Activated CD4-positive, alpha-beta T cell treated with anti-CD3 and anti-CD28 coated beads, Interleukin-10, Interleukin-2, amounts not matched to agents 100 ng/mL and 50 ng/mL, durations not matched to agents 16 hours and 8 hours (primary cell): ENCODE measurements at regions not wholly inside any gene's neighbourhood (a gene's known extent, or its start where the extent isn't known, plus 50 kb on each side); places are given as distances from the start of the nearest gene placed in this dataset.
A peak's percentile ranks its signal among the peaks of the same experiment; 100 is the strongest.

ENCODE experiments used
- DNase-seq: peaks from one replicate; pipeline ENCODE4 v3.0.0-alpha.2; 2020

DNA sequence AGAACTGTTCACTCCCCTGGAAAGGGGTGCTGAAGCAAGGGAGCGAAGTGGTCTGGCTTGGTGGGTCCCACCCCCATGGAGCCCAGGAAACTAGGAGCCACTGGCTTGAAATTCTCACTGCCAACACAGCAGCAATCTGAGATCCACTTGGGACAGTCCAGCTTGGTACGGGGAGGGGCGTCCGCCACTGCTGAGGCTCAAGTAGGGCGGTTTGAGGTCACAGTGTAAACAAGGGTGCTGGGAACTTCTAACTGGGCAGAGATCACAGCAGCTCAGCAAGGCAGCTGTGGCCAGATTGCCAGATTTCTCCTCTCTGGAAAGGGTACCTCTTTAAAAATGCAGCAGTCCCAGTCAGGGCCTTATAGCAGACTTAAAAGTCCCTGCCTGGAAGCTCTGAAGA is 53.9 kb upstream of the GALNTL6 start:
- no peak for DNase-seq

DNA sequence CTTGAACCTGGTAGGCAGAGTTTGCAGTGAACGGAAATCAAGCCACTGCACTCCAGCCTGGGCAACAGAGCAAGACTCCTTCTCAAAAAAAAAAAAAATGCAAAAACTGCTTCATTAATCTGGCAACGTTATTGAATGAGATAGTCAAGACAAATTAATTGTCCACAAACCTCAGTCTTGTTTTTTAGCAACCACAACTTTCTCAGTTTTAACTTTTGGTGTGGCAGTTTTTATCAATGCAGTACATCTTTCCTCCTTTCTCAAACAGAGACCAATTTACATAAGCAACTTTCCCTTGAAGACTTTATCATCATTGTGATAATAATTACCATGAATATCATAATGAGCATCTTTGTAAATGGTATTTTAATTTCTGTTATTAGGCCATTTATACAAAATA is 61.7 kb upstream of the GALNTL6 start:
- DNase-seq: no peak

DNA sequence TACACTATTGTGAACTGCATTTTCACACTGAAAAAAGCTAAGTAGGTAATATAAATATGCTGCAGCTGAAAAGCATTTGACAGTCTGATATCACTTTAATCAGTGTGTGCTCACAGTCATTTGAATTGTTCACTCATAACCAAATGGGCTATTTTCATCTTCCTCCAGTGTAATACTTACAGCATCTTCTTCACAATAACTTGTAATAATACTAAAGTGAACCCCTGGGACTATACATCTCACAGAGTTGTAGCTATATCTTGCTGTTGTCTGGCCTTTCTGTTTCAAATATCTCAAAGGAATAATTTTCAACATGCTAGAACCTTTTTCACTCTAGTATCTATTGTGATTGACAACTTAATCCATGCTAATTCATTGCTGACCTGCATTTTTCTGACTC is 66.8 kb upstream of the GALNTL6 start:
- DNase-seq: no peak

DNA sequence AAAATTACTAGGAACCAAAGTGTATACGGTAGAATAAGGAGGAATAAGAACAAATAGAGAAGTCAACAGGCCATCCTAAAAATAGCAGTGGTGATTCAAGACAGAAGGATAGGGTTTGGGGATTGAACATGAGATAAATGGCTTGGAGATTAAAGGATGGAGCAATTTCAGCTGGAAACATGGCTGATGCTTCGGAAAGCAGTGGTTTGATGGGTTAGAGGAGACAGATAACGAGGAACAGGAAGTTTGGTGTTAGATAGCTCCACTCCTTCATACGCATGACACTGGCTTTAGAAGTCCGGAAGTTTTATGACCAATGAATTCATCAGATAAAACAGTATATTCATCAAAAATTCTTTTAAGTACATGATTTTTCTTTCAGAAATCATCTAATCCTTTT is 70.8 kb upstream of the GALNTL6 start:
- DNase-seq: no peak

DNA sequence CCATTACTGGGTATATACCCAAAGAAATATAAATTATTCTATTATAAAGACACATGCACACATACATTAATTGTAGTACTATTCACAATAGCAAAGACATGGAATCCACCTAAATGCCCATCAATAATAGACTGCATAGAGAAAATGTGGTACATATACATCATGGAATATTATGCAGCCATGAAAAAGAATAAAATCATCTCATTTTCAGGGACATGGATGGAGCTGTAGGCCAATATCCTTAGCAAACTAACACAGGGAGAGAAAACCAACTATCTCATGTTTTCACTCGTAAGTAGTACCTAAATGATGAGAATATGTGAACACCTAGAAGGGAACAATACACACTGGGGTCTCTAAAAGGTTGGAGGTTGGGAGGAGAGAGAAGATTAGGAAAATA is 86.0 kb upstream of the GALNTL6 start:
- no peak for DNase-seq

DNA sequence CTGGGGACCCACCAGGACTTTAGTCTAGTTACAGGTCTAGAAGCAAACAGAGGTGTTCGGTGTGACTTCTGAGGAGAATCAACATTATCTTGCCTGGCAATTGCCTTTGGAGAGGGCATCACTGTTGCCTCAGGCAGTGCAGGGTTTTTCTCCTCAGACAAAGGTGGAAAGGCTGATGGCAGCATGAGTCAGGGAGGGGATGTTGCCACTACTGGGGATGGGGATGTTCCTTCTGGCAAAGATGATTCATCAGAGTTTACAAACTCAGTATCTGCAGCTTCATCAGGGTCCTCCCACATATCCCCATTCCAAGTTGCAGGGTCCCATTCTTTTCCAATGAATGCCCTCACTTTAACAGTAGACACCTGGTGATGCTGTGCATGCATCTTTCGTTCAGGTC is 91.3 kb upstream of the GALNTL6 start:
- no peak for DNase-seq

DNA sequence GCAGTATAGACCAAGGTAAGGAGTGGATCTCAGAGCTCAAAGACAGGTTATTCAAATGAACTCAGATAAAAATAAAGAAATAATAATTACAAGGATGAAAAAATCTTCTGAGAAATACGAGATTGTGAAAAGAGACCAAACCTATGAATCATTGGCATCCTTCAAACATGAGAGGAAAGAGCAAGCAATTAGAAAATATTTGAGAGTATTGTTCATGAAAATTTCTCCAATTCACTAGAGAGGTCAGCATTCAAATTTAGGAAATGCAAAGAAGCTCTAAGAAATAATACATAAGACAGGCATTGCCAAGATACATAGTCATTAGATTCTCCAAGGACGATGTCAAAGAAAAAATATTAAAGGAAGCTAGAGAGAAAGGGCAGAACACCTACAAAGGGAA is 93.5 kb upstream of the GALNTL6 start:
- no peak for DNase-seq

DNA sequence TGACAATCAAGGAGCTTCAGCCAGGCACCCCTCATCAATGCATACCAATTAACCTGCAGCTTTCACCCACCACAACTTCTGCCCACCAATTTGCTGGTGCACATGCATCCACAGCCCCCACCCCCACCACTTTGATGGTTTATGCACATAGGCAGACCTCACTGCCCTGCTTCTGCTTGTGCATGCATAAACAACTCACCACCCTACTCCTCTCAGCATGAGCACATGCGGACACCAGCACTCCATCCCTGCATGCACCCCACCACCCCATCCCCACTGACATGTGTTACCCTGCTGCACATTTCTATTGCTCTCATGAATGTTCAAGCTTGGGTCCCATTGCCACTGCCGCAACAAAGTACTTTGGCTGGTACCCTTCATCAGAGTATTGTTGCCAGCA is 94.5 kb upstream of the GALNTL6 start:
- DNase-seq: no peak

DNA sequence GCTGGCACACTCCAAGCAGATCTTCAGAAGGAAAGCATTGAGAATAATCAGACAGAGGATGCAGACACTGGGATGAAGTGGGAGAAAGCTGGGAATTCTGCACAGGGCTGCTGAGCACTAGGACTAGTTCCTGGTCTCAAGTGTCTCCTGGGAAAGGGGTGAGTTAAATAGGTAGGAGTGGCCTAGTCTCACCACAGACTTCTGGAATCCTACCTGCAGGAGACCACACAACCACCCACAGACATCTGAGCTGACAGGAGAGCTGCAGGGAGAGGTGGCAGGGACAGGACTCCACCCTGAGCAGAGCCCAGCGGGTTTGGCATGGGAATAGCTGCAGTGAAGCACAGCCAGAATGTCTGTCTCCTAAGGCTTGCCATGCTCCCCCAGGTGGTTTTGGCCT is 95.1 kb upstream of the GALNTL6 start:
- no peak for DNase-seq

DNA sequence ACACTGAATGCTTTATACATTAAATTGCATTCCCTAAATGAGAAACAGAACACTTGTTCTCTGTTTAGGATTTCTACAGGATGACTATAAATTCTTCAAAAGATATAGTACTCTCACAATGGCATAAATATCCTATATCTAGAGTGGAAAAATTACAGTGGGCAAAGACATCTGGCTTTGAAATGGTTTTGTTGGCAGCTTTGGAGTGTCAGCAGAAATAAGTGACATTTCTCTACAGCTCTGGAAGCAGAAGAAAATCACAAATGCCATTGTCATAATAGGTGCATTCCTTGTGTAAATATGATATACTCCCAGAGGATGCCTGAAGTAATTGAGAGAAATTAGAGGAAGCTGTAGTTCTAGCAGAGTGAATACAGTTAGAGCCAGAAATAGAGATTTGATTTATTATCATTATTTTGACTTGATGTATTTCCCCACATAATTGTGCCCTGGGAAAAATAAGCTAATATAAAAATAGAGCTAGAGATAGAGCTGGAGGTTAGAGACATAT is 95.9 kb upstream of the GALNTL6 start:
- no peak for DNase-seq

DNA sequence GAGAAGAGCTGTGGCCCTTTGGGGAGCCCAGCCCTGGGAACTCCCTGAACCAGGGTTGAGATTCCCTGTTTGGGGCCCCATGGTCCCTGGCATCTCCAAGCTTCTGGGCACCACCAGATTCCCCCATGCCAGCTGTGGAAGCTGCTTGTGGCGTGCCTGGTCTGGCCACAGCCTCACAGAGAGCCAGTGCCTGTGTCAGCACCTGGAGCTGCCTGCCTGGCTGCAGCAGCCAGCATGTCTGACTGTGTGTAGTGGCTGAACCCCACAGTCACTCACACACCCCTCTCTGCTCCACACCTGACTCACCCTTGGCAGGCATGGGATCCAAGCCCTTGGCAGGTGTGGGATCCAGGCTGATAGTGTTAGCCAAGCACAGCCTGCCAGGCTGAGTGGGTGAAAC is 97.2 kb upstream of the GALNTL6 start:
- DNase-seq: no peak

DNA sequence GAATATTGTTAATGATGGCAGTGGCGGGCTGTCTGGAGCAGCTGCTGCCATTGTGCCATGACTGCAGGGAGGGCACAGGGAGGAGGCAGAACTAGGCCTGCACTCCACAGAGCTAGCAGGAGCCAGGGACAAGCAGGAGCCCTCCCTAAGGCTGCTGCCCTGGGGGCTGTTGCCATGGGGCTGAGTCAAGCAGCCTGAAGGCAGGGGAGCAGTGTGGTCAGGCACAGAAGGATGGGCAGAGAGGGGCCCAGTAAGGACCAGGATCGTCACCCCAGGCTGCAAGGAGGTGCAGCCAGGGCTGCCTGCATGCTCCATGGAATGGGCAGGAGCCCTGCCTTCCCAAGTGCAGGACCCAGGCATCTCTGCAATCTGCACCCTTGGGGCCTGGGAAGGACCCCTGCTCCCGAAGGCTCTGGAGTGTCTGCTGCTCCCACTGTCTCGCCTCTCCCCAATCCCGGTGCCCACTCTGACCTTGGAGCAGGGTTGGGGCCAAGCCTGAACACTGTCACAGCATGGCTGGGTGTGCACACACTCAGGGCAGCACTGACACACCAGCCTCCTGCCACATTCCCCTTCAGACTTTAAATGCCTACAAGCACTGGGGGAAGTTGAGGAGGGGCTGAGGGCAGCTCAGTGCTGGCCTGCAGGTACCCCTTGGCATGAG is 98.3 kb upstream of the GALNTL6 start:
- DNase-seq: no peak

DNA sequence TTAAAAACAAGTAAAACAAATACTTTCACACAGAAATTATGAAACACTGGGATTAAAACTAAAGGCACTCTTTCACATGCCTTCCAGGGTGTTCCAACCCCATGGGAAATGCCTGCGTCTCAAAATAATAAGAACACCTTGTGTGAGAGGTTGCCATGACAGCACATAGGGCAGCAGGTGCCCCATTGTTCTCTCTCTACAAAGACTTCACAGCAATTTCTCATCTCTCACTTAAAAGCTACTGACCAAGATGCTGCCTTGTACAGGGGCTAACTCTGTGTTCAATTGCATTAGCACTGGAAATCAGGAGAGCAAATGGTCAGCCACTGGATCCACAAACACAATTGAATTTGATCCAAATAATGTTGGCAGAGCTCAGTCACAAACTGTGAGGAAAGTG is 102.5 kb upstream of the GALNTL6 start:
- DNase-seq: no peak

DNA sequence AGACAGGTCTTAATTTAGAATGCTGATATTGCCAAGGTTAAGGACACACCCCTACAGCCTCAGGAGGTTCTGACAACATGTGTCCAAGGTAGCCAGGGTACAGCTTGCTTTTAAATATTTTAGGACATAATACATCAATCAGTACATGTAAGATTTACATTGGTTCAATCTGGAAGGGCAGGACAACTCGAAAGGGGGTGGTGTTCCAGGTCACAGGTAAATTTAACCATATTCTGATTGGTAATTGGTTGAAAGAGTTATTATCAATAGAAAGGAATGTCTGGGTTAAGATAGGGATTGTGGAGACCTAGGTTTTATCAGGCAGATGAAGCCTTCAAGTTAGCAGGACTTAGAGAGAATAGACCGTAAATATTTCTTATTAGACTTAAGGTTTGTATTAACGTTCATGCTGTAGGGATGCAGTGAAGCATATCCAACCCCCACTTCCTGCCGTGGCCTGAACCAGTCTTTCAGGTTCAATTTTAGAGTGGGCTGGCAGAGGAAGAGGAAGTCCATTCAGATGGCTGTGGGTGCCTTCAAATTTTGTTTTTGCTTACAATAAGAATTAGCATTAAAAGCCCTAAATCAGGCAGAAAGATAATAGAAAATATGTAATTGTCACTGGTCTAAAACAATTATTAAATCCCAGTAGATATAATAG is 136.5 kb upstream of the GALNTL6 start:
- no peak for DNase-seq

DNA sequence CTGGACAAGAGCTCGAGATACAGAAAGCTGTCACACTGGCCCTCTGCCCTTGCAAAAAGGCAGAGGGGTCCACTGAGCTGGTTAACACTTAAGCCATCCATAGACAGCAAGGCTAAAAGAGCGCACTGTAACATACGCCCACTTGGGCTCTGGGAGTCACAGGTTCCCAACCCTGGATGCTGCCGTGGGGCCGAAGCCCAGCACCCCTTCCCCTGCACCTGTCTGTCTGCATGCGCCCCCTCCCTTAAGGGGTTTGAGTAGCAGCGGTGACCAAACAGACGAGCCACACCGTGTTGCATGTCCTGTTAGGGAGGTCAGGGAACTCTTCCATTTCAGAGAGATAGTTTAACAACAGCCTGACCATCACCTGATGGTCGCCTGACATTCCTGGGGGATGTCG is 138.4 kb upstream of the GALNTL6 start:
- no peak for DNase-seq

DNA sequence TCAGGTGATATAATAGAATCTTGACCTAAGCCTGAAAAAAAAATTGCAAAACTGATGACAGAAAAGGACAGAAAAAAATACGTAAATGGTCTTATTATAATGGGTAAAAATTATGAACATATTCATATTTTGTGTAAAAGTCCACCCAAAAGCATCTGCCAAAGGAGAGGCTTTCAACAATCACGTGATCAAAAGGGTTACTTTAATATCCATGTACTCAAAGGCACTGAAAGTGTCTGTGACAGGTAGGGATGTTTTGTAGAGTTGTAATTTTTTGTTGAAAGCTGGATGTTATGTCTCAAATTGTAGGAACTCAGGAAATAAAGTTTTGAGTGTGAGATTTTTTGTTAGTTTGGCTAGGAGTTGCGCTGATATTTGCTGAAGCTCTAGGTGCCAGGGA is 144.8 kb upstream of the GALNTL6 start:
- DNase-seq: no peak

DNA sequence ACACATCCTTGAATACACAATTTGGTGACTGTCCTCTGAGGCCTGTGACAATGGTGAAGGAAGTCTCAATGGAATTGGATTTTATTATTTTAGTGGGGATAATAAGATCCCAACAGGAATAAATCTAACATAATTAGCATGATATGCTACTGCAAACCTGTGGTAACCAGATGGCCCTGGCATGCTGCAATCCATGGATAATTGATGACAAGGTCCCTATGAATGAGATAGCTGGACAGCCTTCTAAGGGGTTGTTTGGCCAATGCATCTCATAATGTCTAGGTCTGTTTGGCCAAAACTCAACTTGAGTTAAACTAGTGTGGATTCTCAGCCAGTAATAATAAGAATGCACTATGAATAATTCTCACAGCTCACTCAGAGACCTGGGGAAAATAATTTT is 145.3 kb upstream of the GALNTL6 start:
- no peak for DNase-seq

DNA sequence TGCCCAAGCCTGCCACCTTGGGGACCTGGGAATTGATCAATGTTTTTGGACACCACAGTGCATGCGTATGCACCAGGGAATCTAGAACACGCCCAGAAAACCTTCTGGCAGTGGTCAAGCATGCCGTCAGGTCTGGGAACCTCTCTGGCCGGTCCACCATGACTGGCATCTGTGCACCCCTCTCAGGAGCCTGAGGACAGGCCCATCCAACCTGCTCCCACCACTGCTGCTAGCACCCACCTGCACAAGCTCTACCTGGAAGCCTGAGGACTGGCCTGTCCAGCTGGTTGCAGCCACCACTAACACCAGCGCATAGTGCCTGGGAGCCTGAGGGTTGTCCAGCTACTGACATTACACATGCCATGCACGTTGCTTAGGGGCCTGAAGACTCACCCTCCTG is 162.1 kb upstream of the GALNTL6 start:
- no peak for DNase-seq

DNA sequence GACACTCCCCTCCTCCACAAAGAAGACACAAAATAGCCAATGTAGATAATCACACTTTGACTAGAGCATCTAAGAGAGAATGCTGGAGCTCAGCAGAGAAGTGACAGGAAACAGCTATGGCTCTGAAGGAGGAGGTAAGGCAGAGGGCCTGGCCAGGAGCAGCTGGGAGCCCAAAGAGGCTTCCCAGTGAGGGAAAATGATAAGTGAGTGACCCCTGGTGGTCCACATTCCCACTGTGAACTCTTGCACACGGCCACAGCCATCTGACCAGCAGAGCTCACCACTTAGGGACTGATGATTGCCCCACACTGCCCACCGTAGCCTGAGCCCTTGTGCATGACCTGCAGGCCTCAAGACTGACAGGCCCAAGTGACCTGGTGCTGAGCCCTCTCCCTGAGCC is 162.7 kb upstream of the GALNTL6 start:
- no peak for DNase-seq

DNA sequence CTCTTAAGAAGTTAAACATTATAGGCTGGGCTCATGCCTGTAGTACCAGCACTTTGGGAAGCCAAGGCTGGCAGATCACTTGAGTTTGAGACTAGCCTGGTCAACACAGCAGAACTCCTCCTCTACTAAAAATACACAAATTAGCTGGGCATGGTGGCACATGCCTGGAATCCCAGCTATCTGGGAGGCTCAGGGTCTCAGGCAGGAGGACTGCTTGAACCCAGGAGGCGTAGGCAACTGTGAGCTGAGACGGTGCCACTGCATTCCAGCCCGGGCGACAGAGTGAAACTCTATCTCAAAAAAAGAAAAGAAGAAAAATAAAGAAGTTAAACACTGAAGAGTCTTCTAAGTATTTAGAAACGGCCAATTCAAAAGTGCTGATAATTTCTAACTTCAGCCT is 164.3 kb upstream of the GALNTL6 start:
- DNase-seq: no peak

DNA sequence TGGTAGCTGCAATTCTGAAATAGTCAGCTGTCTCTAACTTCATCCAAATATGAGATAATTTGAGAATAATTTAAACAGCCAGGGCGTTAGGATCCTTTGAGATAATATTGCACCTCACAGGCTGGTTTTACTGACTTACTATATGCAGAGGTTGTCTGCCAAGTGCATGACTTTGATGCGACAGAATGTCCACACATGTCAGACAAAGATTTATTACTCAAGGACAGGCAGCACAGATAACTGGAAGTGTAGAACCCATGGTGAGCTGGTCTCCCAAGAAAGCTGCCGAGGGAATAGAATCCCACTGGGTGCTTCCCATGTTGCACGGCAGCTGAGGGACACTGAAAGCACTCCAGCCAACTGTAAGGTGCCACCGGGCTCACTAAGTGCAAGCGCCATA is 166.2 kb upstream of the GALNTL6 start:
- DNase-seq: no peak

DNA sequence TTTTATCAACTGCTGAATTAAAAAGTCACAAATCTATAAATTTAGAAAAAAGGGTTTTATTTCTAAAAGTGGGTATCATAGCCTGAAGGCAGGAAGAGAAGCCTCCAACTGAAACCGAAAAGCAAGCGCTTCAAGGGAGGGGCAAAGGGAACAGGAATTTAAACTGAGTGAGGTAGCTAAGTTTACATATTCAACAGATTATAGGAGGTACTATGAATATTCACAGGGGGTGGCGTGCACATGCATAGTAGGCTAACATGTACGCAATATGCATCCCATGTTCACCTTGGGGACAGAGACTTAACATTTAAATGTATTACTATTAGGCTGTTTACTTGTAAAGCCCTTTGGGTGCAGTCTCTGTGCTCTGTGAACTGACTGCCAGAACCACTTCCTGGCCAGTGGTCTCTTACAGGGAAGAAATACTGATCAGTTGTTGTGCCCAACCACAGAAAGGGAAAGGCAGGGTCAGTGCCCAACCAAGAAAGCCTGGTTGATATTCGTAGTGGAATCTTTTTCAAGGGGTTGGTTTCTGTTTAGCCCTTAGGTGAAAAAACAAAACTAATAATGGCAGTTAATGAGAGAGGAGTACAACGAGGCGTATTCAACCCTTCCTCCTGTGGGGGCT is 168.7 kb upstream of the GALNTL6 start:
- DNase-seq: no peak

DNA sequence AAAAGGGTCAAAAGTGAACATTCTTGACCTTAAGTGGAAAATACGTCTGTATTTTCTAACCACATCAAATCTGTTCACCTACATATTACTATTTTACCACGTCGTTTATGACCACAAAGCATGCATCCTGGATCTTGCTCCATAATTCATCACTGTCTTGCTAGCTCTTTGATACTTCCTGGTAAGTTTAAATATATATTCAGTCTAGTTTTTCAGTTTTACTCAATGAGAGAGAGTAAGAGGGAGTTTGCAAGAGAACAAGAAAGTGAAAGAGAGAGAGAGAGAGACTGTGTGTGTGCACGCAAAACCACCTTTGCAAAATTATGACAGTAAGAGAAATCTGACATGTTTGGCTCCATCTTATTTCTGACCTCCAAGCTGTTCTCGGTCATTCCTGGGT is 173.7 kb upstream of the GALNTL6 start:
- peak; percentile 46 for DNase-seq

DNA sequence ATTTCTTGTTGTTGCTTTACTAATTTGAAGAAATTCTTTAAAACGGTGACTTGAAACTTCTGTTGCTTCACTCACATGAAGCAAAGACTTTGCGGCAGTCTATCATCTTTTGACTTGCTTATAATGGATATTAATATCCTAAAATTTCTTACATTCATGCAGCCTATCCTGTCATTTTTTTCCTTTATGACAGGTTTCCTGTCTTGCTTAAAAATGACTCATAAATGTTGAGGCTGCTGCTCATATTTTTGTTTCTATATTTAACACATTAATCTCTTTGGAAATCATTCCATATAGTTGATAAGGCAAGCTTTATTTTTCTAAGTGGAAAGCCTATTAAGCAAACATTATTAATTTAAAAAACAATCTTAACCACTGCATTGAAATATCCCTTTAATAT is 176.6 kb upstream of the GALNTL6 start:
- DNase-seq: no peak

DNA sequence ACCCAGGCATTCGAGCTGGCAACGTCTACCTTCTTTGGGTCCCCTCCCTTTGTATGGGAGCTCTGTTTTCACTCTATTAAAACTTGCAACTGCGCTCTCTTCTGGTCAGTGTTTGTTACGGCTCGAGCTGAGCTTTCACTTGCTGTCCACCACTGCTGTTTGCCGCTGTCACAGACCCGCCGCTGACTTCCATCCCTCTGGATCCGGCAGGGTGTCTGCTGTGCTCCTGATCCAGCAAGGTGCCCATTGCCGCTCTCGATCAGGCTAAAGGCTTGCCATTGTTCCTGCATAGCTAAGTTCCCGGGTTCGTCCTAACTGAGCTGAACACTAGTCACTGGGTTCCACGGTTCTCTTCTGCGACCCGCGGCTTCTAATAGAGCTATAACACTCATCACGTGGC is 183.5 kb upstream of the GALNTL6 start:
- no peak for DNase-seq
